ENCODE measurements at regions not wholly inside any gene's neighbourhood (a gene's known extent, or its start where the extent isn't known, plus 50 kb on each side); places are given as distances from the start of the nearest gene placed in this dataset.
A peak's percentile ranks its signal among the peaks of the same experiment; 100 is the strongest.

DNA sequence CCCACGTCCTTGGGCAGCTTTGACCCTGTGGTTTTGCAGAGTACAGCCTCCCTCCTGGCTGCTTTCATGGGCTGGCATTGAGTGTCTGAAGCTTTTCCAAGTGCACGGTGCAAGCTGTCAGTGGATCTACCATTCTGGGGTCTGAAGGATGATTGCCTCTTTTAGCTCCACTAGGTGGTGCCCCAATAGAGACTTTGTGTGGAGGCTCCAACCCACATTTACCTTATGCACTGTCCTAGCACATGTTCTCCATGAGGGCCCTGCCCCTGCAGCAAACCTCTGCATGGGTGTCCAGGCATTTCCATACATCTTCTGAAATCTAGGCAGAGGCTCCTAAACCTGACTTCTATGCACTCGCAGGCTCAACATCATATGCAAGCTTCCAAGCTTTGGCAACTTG is 644.2 kb upstream of the CDH9 start:
- Mint-ChIP-seq H3K4me3 (no peak overlapping the region), H3K27me3 (no peaks in the 10 kb centered on the region), H3K4me1 (no peaks in the 10 kb centered on the region), H3K27ac (no peak overlapping the region), H3K36me3 (ENCODE audit: low read depth) (no peaks in the 10 kb centered on the region)
- ATAC-seq (no peak), DNase-seq (no peak)
- no peaks in the 10 kb centered on the region for H3K9me3 ChIP-seq (ENCODE audit: control insufficient read depth, low read length, poor library complexity, severe bottlenecking)

DNA sequence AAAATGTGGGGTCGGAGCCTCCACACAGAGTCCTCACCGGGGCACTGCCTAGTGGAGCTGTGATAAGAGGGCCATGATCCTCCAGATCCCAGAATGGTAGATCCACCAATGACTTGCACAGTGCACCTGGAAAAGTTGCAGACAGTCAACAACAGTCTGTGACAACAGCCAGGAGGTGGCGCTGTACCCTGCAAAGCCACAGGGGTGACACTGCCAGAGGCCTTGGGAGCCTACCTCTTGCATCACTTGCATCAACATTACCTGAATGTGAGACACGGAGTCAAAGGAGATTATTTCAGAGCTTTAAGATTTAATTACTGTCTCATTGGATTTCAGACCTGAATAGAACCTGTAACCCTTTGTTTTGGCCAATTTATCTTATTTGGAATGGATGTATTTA is 614.1 kb upstream of the CDH9 start:
- Mint-ChIP-seq H3K4me1 (no peaks in the 10 kb centered on the region), H3K4me3 (no peak overlapping the region), H3K36me3 (ENCODE audit: low read depth) (no peaks in the 10 kb centered on the region), H3K27ac (no peak overlapping the region), H3K27me3 (no peaks in the 10 kb centered on the region)
- ATAC-seq (no peak), DNase-seq (no peak)
- no peaks in the 10 kb centered on the region for H3K9me3 ChIP-seq (ENCODE audit: control insufficient read depth, low read length, poor library complexity, severe bottlenecking)

- no peak overlapping the region for H3K27ac Mint-ChIP-seq
Measured at GRCh38 chr5:27639005-27639612, 600.7 kb upstream of the CDH9 start.

DNA sequence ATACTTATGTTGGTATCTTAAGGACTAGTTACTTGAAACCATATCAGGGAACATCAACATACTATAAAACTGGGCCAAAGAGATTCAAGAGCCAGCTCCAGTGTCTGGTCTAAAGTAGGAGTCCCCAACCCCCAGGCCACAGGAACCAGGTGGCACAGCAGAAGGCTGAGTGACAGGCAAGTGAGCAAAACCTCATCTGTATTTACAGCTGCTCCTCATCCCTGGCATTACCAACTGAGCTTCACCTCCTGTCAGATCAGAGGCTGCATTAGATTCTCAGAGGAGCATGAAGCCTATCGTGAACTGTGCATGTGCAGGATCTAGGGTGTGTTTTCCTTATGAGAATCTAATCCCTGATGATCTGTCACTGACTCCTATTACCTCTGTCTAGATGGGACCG is 581.6 kb upstream of the CDH9 start:
- ATAC-seq (no peak), DNase-seq (no peak)
- H3K9me3 ChIP-seq (ENCODE audit: control insufficient read depth, low read length, poor library complexity, severe bottlenecking): no peaks in the 10 kb centered on the region
- H3K36me3 Mint-ChIP-seq (ENCODE audit: low read depth): no peaks in the 10 kb centered on the region
- H3K4me3 Mint-ChIP-seq: no peak overlapping the region
- no peaks in the 10 kb centered on the region for H3K27me3 Mint-ChIP-seq
- no peaks in the 10 kb centered on the region for H3K4me1 Mint-ChIP-seq
- no peak overlapping the region for H3K27ac Mint-ChIP-seq

More at GRCh38 chr5:27639005-27639612, 600.7 kb upstream of the CDH9 start:
- no peaks in the 10 kb centered on the region for H3K9me3 ChIP-seq (ENCODE audit: control insufficient read depth, low read length, poor library complexity, severe bottlenecking)
- no peak for DNase-seq
- ATAC-seq: no peak
- Mint-ChIP-seq H3K4me3 (no peak overlapping the region), H3K36me3 (ENCODE audit: low read depth) (no peaks in the 10 kb centered on the region), H3K27me3 (no peaks in the 10 kb centered on the region), H3K4me1 (no peaks in the 10 kb centered on the region)

DNA sequence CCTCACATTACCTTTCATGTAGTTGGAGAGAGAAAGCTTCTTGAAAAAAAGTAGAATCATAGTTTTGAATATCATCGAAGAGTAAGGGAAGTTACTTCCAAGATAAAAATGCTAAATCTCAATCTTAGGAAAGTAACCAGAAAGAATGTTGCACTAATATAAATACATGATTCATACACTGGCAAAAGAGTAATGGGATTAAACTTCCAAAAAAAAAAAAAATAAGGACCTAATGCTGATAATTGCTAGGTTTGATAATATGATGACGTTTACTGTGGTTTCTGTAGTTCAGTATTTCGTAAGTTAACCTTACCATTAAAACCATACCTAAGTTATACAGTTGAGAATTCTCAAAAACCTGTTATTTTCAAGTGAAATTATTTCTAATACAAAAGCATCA is 573.8 kb upstream of the CDH9 start:
- Mint-ChIP-seq H3K4me3 (no peak overlapping the region), H3K4me1 (no peaks in the 10 kb centered on the region), H3K36me3 (ENCODE audit: low read depth) (no peaks in the 10 kb centered on the region), H3K27me3 (no peaks in the 10 kb centered on the region), H3K27ac (no peak overlapping the region)
- ATAC-seq (no peak), DNase-seq (no peak)
- no peaks in the 10 kb centered on the region for H3K9me3 ChIP-seq (ENCODE audit: control insufficient read depth, low read length, poor library complexity, severe bottlenecking)

DNA sequence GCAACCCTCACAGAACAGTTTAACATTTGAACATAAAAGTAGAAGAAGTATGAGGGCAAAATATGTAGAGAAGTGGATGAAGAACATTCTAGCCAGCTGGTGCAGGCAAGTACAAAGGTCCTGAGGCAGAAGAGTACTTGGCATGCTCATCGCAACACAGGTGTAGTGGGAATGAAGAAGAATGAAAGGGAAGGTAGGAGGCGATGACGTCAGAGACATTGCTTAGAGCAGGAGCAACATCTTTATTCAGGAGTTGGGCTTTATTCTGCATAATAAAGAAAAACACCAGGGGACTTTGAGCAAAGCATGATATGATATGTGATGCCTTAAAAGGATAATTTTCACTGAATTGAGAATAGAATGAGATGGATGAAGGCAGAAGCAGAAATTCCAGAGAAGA is 570.6 kb upstream of the CDH9 start:
- no peak for DNase-seq
- no peaks in the 10 kb centered on the region for H3K36me3 Mint-ChIP-seq (ENCODE audit: low read depth)
- no peak overlapping the region for H3K4me3 Mint-ChIP-seq
- no peak for ATAC-seq
- no peak overlapping the region for H3K27ac Mint-ChIP-seq
- no peaks in the 10 kb centered on the region for H3K27me3 Mint-ChIP-seq
- H3K9me3 ChIP-seq (ENCODE audit: control insufficient read depth, low read length, poor library complexity, severe bottlenecking): no peaks in the 10 kb centered on the region
- H3K4me1 Mint-ChIP-seq: no peaks in the 10 kb centered on the region

DNA sequence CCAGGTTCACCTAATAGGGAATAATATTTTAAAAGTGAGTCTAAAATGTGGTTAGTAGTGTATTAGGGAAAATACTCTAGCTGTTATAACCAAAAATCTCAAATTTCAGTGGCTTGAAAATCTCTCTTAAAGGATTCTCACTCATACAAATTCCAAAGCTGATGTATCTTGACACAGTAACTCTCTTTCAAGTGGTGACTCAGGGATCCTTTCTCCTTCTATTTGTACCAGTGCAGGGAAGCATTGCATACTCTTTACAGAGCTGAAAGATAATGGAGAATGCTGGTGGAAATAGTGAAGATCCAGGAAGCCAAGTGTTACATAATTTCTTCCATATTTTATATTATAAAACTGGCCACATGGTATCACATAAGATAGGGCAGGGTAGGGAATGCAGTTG is 560.2 kb upstream of the CDH9 start:
- ATAC-seq (no peak), DNase-seq (no peak)
- Mint-ChIP-seq H3K36me3 (ENCODE audit: low read depth) (no peaks in the 10 kb centered on the region), H3K27ac (no peak overlapping the region), H3K4me1 (no peaks in the 10 kb centered on the region), H3K27me3 (no peaks in the 10 kb centered on the region), H3K4me3 (no peak overlapping the region)
- H3K9me3 ChIP-seq (ENCODE audit: control insufficient read depth, low read length, poor library complexity, severe bottlenecking): peaks cover 8% of the 10 kb centered on the region

- DNase-seq (no peak), ATAC-seq (no peak)
- H3K27me3 Mint-ChIP-seq: no peaks in the 10 kb centered on the region
- H3K27ac Mint-ChIP-seq: no peak overlapping the region
- H3K4me3 Mint-ChIP-seq: no peak overlapping the region
- peaks cover 5% of the 10 kb centered on the region for H3K9me3 ChIP-seq (ENCODE audit: control insufficient read depth, low read length, poor library complexity, severe bottlenecking)
- no peaks in the 10 kb centered on the region for H3K36me3 Mint-ChIP-seq (ENCODE audit: low read depth)
- no peaks in the 10 kb centered on the region for H3K4me1 Mint-ChIP-seq
Measured at GRCh38 chr5:27594141-27594540, 555.8 kb upstream of the CDH9 start.

GRCh38 chr5:27592231-27592630 is 553.8 kb upstream of the CDH9 start:
- no peak for ATAC-seq
- H3K27ac Mint-ChIP-seq: no peak overlapping the region
- H3K4me1 Mint-ChIP-seq: no peaks in the 10 kb centered on the region
- no peak for DNase-seq
- no peak overlapping the region for H3K4me3 Mint-ChIP-seq
- no peaks in the 10 kb centered on the region for H3K36me3 Mint-ChIP-seq (ENCODE audit: low read depth)
- H3K9me3 ChIP-seq (ENCODE audit: control insufficient read depth, low read length, poor library complexity, severe bottlenecking): no peaks in the 10 kb centered on the region
- H3K27me3 Mint-ChIP-seq: no peaks in the 10 kb centered on the region

DNA sequence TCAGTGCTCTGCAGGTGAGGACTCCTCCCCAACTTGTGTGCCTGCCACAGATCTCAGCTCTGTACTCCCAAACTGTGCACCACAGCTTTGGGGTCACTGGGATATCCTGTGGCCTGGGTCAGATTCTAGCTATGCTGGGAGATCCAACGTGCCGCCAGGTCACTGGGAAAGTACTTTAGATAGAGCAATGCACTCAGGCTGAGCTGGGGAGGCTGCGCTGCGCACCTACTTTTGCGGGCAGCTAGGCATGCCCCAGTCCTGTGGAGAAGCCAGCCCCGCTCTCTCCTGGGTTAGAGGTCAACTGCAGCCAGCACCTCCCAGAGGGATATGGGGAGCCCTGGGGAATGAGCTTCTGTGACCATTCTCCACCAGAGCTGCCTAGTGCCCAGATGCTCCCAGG is 552.1 kb upstream of the CDH9 start:
- DNase-seq (peak in 1 of 3 donors; percentile 3), ATAC-seq (no peak)
- no peak overlapping the region for H3K4me3 Mint-ChIP-seq
- no peaks in the 10 kb centered on the region for H3K4me1 Mint-ChIP-seq
- H3K27me3 Mint-ChIP-seq: no peaks in the 10 kb centered on the region
- H3K9me3 ChIP-seq (ENCODE audit: control insufficient read depth, low read length, poor library complexity, severe bottlenecking): no peaks in the 10 kb centered on the region
- no peaks in the 10 kb centered on the region for H3K36me3 Mint-ChIP-seq (ENCODE audit: low read depth)
- H3K27ac Mint-ChIP-seq: no peak overlapping the region

DNA sequence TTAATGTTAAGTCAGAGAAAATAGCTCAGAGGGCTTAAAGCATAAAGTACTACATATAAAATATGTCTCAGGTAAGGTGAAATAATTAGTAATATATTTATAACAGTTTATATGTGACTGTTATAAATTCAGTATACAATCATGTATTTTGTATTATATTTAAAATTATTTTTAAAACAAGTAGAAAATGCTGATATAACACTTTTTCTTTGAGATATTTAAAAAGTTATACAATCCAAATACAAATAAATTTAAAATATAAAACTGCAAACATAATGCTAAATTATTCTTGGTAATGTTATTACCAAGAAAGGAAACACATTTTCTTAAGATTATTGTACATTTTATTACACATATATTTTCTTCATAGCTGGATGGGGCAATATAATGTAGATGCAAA is 539.9 kb upstream of the CDH9 start:
- DNase-seq (no peak), ATAC-seq (no peak)
- Mint-ChIP-seq H3K4me1 (no peaks in the 10 kb centered on the region), H3K27me3 (no peaks in the 10 kb centered on the region), H3K27ac (no peak overlapping the region), H3K36me3 (ENCODE audit: low read depth) (no peaks in the 10 kb centered on the region), H3K4me3 (no peak overlapping the region)
- H3K9me3 ChIP-seq (ENCODE audit: control insufficient read depth, low read length, poor library complexity, severe bottlenecking): no peaks in the 10 kb centered on the region

DNA sequence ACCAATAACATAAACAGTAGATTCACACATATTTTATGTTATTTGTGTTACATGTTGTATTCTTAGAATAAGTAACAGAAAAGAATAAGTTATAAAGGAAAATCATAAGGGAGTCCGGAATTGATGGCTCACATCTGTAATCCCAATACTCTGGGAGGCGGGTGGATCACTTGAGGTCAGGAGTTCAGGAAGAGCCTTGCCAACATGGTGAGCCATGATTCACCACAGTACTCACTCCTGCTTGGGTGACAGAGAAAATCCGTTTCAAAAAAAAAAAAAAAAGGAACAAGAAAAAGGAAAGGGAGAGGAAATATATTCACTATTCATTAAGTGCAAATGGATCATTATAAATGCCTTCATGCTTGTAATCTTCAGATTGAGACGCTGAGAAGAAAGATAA is 533.3 kb upstream of the CDH9 start:
- Mint-ChIP-seq H3K4me3 (no peak overlapping the region), H3K27me3 (no peaks in the 10 kb centered on the region), H3K27ac (no peak overlapping the region), H3K4me1 (no peaks in the 10 kb centered on the region), H3K36me3 (ENCODE audit: low read depth) (no peaks in the 10 kb centered on the region)
- DNase-seq (no peak), ATAC-seq (no peak)
- H3K9me3 ChIP-seq (ENCODE audit: control insufficient read depth, low read length, poor library complexity, severe bottlenecking): no peaks in the 10 kb centered on the region

DNA sequence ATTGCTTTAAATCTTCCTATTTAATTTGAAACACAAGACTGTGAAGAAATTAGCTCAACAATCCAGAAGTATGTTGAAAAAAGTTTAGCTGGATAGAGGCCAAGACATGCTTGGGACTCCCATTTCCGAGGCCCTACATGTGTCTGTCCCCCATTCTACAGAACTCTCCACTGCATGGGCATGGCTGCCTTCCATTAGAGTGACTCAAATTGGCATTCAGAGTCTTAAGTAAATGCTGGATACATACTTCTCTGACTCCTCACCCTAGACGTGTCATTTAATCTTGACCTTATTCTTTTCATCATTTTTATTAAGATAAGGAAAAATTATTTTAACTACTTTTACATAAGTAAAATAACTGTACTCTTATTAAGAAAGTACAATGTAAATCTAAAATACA is 530.4 kb upstream of the CDH9 start:
- Mint-ChIP-seq H3K27ac (no peak overlapping the region), H3K4me1 (no peaks in the 10 kb centered on the region), H3K4me3 (no peak overlapping the region), H3K36me3 (ENCODE audit: low read depth) (no peaks in the 10 kb centered on the region), H3K27me3 (no peaks in the 10 kb centered on the region)
- no peak for DNase-seq
- no peak for ATAC-seq
- H3K9me3 ChIP-seq (ENCODE audit: control insufficient read depth, low read length, poor library complexity, severe bottlenecking): no peaks in the 10 kb centered on the region

- H3K4me1 Mint-ChIP-seq: no peaks in the 10 kb centered on the region
- H3K4me3 Mint-ChIP-seq: no peak overlapping the region
Measured at GRCh38 chr5:27561408-27561807, 523.0 kb upstream of the CDH9 start.

More at GRCh38 chr5:27561408-27561807, 523.0 kb upstream of the CDH9 start:
- ATAC-seq: no peak
- Mint-ChIP-seq H3K27ac (no peak overlapping the region), H3K36me3 (ENCODE audit: low read depth) (no peaks in the 10 kb centered on the region), H3K27me3 (no peaks in the 10 kb centered on the region)
- no peaks in the 10 kb centered on the region for H3K9me3 ChIP-seq (ENCODE audit: control insufficient read depth, low read length, poor library complexity, severe bottlenecking)
- DNase-seq: no peak
